NCI-H2227 (cell line): ENCODE measurements at regions not wholly inside any gene's neighbourhood (a gene's known extent, or its start where the extent isn't known, plus 50 kb on each side); places are given as distances from the start of the nearest gene placed in this dataset.
A peak's percentile ranks its signal among the peaks of the same experiment; 100 is the strongest.

Experiments
- DNase-seq: peaks from one replicate; lab custom pipeline; 2025; ENCODE audit not compliant: unreplicated experiment; lab: John Stamatoyannopoulos, UW

DNA sequence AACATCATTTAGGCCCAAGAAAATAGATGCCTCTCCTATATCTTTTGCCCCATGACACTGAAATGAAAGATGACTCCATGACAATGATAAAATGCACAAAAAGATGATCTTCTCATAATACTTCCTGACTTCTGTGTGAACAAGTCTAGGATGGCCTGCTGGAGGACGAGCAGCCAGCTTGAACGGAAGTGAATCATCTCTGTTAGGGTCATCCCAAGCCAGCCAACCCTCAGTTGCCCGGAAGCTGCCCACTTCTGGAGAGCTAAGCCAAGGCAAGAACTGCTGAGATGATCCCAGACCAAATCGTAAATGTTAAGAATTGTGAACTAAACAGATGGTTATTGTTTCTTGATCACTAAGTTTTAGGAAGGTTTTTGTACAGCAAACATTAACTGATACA is 249.7 kb upstream of the HS3ST5 start:
- no peak for DNase-seq

DNA sequence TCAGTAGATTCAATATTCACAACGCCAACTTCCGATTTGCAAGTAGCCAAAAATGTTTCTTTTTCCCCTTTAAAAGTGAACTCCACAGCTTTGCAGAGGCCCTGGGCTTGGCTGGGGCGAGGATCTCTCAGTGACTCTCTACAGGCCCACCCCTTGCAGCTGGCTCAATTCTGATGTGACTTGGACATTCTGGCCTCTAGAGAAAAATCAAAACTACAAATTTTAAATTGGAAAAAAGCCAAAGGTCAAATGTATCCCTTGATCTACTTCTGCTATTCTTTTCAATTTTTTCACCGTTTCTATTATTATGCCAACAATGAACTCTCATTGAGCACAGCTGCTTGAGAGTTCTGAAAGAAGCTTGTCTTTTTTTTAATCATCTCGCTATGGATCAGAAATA is 245.9 kb upstream of the HS3ST5 start:
- peak; percentile 9 for DNase-seq

- no peak for DNase-seq
These were observed 243.5 kb upstream of the HS3ST5 start for GRCh38 chr6:114586298-114586697.

DNA sequence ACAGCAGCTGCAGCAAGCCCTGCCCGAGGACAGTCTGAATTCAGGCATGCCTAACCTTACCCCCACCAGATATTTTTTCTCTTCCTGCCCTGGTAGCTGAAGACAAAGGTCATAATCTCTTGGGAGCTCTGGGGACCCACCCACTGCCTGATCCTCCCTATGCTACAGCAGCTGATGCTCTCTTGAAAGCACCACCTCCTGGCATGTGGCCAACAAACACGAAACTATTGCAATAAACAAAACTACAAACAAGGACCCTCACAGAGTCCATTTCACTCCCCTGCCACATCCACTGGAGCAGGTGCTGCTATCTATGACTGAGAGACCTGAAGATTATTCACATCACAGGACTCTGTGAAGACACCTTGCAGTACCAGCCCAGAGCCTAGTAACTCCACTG is 238.5 kb upstream of the HS3ST5 start:
- no peak for DNase-seq

GRCh38 chr6:114580882-114581281 is 238.1 kb upstream of the HS3ST5 start:
- no peak for DNase-seq

DNA sequence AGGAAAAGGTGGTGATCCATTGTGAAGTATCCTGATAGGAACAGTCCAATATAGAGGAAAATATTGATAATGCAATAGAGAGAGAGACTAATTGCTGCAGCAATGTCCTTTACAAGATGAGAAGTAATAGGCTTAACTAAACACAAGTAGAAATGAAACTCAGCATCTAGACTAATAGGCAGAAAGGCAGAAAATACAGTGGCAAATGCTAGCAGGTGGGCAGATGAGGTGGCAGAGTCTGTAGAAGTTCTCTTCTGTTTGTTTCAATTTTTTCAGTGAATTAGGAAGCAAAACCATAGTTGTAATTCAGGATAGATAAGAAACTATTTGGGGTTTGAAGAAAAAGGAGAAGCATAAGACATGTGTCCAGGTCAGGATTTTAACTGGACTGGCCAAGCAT is 236.7 kb upstream of the HS3ST5 start:
- no peak for DNase-seq

- DNase-seq: no peak
These were observed 234.3 kb upstream of the HS3ST5 start for GRCh38 chr6:114577109-114577508.

DNA sequence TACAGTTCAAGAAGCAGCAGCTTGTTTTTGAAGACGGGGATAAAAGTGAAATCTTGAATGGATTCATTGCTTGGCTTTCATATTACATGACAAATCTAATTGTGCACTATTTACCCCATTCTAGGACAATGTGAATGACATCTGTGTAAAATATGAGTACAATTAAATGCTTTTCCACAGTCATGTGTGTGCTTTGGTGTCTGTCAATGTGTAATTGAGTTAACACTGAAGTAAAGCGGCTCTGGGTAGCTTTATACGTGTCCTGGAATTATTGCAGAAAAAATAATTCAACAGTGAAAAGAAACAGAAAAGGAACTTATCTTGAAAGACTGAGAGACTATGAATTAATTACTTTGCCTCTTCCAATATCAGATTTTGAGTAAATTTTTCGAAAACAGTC is 233.5 kb upstream of the HS3ST5 start:
- no peak for DNase-seq

GRCh38 chr6:114569669-114570068 is 226.8 kb upstream of the HS3ST5 start:
- no peak for DNase-seq

DNA sequence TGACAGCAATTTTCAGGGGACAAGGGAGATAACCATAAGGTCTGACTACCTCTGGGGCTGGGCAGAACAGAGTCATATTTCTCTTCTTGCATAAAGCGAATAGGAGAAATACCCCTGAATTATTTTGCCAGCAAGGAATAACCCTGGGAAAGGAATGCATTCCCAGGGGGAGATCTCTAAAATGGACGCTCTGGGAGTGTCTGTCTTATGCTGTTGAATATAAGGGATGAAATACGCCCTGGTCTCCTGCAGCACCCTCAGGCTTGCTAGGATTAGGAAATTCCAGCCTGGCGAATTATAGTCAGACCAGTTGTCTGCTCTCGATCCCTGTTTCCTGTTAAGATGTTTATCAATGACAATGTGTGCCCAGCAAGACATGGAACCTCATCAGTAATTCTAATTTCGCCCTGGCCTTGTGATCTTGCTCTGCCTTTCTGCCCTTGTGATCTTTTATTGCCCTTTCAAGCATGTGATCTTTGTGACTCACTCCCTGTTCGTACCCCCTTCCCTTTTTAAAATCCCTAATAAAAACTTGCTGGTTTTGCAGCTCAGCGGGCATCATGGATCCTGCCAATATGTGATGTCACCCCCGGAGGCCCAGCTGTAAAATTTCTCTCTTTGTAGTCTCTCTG is 221.6 kb upstream of the HS3ST5 start:
- DNase-seq: no peak

GRCh38 chr6:114559419-114559818 is 216.6 kb upstream of the HS3ST5 start:
- no peak for DNase-seq

DNA sequence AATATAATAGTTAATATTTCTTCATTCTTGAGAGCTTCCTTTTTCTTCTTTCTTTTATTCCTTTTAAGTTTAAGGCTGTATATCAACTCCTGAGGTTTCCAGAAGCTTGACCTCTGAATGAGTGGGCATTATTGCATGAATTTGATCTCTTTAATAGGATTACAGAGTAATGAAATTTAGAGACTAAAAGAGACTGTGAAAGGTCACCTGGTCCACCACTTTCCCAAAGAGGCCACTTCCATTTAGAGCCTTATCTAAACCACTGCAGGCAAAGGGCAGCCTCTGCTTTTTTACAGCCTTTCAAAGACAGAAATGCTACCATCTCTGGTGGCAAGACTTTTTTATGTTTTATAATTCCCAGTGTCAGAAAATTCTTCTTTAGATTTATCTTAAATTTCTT is 215.3 kb upstream of the HS3ST5 start:
- no peak for DNase-seq

DNA sequence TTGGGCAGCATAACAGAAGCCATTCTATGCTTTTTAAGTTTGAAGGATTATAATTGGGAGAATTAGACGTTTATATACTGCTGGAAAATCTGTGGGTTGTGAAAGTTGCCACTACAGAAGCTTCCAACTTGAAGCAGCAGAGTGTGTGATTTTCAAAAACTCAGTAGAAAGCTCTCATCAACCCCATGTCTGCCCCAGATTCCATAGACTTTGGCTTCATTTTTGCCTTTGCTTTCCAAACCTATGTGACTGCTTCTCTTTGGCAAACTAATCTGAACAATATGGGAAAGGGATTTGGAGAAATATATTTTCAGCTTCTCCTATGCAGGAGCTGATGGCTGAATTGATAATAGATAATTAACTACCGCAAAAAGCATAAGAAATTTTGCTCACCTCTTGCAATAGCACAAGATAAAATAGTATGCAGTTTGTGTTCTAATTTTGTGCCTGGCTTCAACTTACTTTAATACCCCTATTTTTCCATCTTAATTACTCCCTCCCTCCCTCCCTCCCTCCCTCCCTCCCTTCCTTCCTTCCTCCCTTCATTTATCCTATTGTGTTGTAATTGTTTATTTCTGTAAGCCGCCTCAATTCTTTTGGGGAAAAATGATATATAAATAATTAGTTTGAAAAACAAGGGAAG is 214.1 kb upstream of the HS3ST5 start:
- no peak for DNase-seq

- no peak for DNase-seq
These were observed 207.5 kb upstream of the HS3ST5 start for GRCh38 chr6:114550316-114550715.

- no peak for DNase-seq
These were observed 200.9 kb upstream of the HS3ST5 start for GRCh38 chr6:114543696-114544095.

GRCh38 chr6:114541794-114542193 is 199.0 kb upstream of the HS3ST5 start:
- no peak for DNase-seq

GRCh38 chr6:114537977-114538376 is 195.2 kb upstream of the HS3ST5 start:
- no peak for DNase-seq

DNA sequence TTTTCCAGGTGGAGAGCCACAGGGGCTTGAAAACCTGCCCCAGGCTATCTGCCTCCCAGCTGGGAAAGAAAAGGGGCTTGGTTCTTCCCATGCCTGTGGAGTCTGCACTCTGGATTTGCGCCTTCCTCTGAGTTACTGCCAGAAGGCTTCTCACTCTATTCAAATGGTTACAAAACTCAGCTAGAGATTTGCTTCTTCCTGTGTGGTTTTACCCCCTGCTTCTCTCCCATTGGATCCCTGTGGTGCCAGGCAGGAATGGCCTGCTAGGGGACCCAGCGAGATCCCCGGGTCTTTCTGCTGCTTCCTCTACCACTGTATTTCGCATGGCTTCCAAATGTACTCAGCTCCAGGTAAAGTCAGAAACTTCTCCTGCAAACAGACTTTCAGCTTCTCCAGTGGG is 192.0 kb upstream of the HS3ST5 start:
- DNase-seq: no peak

- DNase-seq: no peak
These were observed 181.3 kb upstream of the HS3ST5 start for GRCh38 chr6:114524081-114524480.

DNA sequence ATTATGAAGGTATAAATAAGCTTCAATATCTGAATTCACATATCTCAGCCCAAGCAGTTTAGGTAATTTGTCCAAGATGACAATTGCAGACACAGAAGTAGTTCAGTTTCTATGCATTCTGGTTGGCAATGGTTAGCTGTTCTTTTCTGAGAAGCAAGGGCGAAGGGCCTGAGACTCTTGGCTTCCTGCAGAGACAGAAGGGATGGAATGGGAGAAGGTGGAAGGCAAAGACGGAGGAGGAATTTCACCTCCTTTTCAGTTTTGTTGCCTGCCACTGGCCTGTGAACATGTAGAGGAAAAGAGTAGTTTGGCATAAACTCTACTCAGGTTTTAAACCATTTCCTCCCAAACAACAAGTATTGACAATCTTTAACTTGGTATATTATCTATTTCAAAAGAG is 180.7 kb upstream of the HS3ST5 start:
- no peak for DNase-seq

DNA sequence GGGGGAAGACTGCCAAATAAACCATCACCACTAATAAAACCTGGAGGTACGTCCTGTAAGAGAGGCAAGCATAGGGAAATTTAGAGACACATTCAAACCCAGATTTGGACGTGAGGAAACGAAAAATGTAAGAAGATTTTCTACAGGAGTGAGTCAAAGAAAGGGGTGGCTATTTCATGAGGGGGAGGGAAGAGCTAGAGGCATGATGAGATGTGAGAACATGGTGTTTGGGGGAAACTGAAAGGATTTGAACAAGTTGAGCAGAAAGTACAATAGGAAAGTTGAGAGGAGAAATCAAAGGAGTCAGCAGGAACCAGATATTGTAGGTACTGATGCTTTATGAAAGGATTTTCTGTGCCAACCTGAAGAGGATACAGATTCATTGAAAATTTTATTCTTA is 179.1 kb upstream of the HS3ST5 start:
- no peak for DNase-seq

GRCh38 chr6:114520976-114521375 is 178.2 kb upstream of the HS3ST5 start:
- DNase-seq: no peak

GRCh38 chr6:114514170-114514569 is 171.3 kb upstream of the HS3ST5 start:
- no peak for DNase-seq
